HG03196 (cell line): ENCODE measurements at regions not wholly inside any gene's neighbourhood (a gene's known extent, or its start where the extent isn't known, plus 50 kb on each side); places are given as distances from the start of the nearest gene placed in this dataset.
"Not testable (repeated sequence)": the region's sequence is repeated elsewhere in the genome, so short reads cannot be mapped to it uniquely, and the experiment has no call there.

Source experiments
- ATAC-seq: cut with Tn5 transposase; IDR thresholded peaks from one replicate; pipeline ENCODE4 v1.9.1; 2021; ENCODE audit not compliant: unreplicated experiment

DNA sequence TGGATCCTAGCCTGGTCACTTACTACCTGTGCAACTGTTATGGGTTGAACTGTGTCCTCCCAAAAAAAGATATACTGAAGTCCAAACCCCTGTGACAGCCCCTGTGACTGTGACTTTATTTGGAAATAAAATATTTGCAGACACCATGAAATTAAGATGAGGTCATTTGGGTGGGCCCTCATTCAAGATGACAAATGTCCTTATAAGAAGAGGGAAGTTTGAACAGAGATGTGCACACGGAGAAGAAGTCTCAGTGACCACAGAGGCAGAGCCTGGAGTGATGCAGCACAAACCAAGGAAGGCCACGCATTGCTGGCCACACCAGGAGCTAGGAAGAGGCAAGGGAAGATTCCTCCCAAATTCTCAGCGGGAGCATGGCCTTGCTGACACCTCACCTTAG, 249.7 kb upstream of the RUNX1 start:
- ATAC-seq = no peak

- no peak for ATAC-seq
These were observed 248.6 kb upstream of the RUNX1 start for GRCh38 chr21:35297665-35298064.

DNA sequence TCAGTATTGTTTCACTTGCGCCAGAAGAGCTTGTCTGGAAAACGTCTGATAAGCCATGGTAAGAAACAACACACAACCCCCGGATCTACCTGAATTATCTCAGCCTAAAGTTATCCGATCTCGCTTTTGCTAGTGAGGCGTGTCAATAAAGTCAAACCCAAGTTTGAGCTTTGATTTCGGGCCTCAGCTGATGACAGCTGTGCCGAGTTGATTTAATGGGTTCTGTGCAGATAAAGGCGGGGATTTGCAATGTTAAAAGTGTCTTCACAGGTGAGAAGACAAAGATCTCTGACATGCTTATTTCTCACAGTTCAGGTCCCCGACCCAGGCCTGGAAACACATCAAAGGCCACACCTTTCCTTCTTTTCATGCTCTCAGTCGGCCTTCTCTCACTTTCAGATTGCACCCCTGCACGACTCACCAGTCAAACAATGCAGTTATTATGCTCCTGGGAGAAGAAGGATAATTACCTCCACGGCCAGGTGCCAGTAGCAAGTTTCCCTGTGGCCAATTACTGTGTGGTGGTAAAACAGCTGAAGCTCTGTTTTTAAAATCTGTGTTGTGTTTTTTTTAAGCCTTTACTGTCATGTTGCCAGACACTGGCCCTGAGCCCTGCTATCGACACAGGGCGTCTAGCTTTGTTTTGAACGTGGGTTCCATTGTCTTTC, 245.3 kb upstream of the RUNX1 start:
- ATAC-seq = no peak

- no peak for ATAC-seq
These were observed 243.0 kb upstream of the RUNX1 start for GRCh38 chr21:35291973-35292627.

GRCh38 chr21:35291034-35291433, 241.9 kb upstream of the RUNX1 start:
- ATAC-seq = no peak

GRCh38 chr21:35288238-35288637, 239.1 kb upstream of the RUNX1 start:
- no peak for ATAC-seq

GRCh38 chr21:35284199-35284598, 235.1 kb upstream of the RUNX1 start:
- no peak for ATAC-seq

- no peak for ATAC-seq
These were observed 233.8 kb upstream of the RUNX1 start for GRCh38 chr21:35282944-35283343.

DNA sequence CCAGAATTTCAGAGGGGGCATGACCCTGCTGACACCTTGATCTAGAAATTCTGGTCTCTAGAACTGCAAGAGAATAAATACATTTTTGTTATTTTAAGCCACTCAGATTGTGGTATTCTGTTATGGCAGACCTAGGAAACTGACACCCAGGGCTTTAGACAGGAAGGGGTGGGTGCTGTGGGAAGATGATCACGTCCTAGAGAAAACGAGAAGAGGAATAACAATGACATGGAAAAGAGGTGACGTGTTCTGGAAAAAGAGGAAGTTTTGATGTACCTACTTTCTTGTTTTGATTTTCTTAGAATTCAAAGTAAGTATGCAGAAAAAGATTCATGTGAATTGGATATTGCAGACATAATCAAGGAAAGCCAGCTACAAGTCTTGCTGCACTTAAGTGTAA, 232.9 kb upstream of the RUNX1 start:
- no peak for ATAC-seq

- no peak for ATAC-seq
These were observed 231.1 kb upstream of the RUNX1 start for GRCh38 chr21:35280231-35280630.

- ATAC-seq = no peak
These were observed 226.7 kb upstream of the RUNX1 start for GRCh38 chr21:35275776-35276175.

DNA sequence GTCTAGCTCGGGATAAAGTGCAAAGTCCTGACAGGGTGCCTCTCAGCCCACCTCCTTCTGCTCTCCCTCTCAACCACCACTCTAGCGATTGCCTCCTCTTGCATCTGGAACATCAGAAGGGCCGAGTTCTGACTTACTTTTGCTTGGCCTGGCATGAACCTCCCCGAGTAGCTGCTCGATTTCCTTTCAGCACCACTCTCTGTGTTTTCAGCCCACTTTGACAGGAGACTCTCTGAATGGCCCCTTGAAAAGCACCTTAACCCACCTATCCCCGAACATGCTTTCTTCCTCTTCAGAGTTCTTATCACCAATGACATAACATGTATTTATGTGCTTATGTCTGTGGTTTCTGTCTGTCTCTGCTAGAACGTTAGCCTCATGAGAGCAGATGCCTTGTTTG, 225.8 kb upstream of the RUNX1 start:
- no peak for ATAC-seq

DNA sequence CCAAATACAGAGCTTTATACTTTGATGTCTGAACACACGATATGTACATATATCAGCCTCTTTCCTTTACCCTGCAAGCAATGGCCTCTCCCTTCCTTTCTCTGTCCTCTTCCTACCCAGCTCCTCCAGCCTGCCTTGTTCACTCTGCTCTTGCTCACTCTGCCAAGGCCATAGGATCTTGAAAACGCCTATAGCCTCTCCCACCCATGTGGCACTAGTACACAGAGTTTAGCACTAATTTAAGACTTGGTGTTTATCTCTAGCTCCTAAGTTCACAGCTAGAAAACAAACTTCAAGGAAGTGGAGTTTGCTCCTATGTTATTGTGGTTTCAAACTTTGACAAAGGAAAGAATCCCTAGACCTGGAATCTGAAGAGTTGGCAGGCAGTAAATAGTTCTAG, 225.0 kb upstream of the RUNX1 start:
- ATAC-seq = no peak

DNA sequence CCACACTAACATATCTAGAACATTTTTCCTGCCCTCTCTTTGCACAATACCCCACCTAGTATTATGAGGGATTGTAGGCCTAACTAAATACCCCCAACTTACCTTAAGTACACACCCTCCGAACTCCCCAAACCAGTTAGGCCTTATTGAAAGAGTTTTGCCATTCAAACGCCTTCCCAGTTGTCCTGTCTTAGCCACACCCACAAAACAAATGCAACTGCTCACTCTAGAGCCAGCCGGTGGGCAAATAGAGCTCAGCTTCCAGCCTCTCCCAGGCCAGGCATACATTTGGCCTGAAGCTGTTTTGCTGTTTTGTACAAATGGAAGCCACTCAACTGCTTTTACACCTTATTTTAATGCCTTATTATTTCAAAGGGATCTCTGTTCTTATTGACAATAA, 224.2 kb upstream of the RUNX1 start:
- ATAC-seq = no peak

DNA sequence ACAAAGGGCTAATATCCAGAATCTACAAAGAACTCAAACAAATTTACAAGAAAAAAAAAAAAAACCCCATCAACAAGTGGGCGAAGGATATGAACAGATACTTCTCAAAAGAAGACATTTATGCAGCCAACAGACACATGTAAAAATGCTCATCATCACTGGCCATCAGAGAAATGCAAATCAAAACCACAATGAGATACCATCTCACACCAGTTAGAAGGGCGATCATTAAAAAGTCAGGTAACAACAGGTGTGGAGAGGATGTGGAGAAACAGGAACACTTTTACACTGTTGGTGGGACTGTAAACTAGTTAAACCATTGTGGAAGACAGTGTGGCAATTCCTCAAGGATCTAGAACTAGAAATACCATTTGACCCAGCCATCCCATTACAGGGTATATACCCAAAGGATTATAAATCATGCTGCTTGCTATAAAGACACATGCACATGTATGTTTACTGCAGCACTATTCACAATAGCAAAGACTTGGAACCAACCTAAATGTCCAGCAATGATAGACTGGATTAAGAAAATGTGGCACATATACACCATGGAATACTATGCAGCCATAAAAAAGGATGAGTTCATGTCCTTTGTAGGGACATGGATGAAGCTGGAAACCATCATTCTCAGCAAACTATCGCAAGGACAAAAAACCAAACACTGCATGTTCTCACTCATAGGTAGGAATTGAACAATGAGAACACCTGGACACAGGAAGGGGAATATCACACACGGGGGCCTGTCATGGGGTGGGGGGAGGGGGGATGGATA, 222.4 kb upstream of the RUNX1 start:
- not testable (repeated sequence) for ATAC-seq

GRCh38 chr21:35268817-35269216, 219.7 kb upstream of the RUNX1 start:
- no peak for ATAC-seq

DNA sequence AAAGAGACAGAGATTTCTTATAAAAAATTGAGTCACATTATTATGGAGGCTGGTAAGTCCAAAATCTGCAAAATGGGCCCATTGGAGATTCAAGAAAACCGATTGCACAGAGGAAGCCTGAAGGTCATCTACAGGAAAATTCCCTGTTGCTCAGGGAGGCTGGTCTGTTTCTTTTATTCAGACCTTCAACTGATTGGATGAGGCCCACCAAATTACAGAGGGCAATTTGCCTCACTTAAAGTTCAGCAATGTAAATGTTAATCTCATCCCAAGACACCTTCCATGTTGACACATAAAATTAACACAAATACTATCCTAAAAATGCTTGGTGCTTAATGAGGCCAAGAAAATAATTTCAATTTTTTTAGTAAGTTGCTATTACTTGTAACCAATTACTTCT, 219.2 kb upstream of the RUNX1 start:
- no peak for ATAC-seq

GRCh38 chr21:35266546-35266945, 217.4 kb upstream of the RUNX1 start:
- ATAC-seq = no peak

- no peak for ATAC-seq
These were observed 216.2 kb upstream of the RUNX1 start for GRCh38 chr21:35265170-35265877.

DNA sequence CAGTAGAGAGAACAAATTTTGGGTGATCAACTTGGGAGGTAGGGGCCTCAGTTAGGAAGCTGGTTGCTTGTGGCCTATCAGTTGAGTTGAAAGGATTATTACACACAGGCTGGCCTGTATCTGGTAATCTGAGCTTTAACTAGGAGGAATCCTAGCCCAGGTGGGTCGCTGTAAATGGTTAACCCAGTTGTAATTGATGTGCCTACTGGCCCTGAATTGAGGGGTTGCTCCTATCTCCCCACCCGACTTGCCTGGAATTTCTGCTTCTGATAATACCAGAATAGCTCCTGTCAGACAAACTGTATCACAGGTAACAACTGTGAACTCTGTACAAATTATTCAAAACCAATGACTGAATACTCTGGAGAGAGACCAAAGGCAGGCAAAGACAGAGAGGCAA, 210.4 kb upstream of the RUNX1 start:
- ATAC-seq = no peak

GRCh38 chr21:35258521-35258920, 209.4 kb upstream of the RUNX1 start:
- ATAC-seq = no peak

- no peak for ATAC-seq
These were observed 208.3 kb upstream of the RUNX1 start for GRCh38 chr21:35257413-35257812.
